HG03575 (cell line): ENCODE measurements at regions not wholly inside any gene's neighbourhood (a gene's known extent, or its start where the extent isn't known, plus 50 kb on each side); places are given as distances from the start of the nearest gene placed in this dataset.

Experiments
- ATAC-seq: cut with Tn5 transposase; IDR thresholded peaks from one replicate; pipeline ENCODE4 v1.9.1; 2021; ENCODE audit not compliant: unreplicated experiment, insufficient number of reproducible peaks, low FRiP score; ENCODE audit errors: extremely low read depth

DNA sequence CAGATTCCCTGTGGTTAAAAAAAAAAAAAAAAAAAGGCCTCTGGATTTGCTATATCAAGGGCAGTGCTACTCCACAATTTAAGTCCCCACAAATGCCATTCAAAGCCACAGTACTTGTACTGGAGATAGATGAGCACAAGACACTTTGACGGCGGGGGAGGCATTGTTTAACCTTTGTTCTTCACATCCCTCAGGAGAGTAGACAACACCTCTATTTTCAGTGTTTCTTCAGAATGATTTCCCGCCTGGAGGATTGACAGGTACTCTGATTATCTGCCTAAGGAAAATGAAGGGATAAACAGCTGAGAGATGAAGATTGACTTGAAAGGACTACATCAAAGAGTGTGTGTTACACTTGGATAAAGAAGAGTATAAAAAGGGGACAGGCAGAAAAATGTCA, 58.7 kb downstream of the OTOL1 start:
- ATAC-seq: no peak

DNA sequence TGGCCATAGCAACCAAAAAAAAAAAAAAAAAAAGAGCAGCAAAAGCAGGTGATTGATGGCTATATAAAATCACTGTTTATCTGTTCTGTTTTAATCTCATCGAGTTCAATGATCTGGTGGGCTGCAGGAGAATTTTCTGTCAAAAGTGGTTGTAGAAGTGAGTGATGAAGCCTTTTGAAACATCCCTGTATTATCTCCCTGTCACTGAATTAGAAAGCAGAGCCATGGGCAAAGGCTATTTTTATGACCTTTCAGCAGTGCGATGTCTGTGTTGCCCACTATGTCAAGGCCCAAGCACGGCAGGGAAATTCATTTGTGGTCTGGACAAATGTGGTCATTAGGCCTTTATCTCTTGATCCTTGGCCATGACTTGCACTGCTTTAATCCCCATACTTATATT, 59.9 kb downstream of the OTOL1 start:
- ATAC-seq: no peak

DNA sequence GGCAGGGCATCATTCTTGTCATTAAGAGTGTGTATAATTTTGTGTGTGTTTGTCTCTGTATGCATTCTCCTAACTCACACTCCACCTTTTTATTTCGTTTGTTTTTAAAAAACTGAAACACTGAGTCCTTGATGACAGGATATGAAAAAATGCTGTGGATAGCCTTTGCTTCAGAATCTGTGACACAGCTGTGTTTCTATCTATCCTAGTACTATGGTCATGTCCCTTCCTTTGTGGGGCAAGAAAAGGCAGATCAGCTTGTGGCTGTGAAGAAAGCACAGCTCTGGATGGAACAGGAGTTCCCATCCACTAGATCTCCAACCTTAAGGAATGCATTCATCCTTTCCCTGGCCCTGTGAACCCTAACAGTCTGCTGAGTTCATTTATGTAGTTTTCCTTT, 60.3 kb downstream of the OTOL1 start:
- no peak for ATAC-seq

DNA sequence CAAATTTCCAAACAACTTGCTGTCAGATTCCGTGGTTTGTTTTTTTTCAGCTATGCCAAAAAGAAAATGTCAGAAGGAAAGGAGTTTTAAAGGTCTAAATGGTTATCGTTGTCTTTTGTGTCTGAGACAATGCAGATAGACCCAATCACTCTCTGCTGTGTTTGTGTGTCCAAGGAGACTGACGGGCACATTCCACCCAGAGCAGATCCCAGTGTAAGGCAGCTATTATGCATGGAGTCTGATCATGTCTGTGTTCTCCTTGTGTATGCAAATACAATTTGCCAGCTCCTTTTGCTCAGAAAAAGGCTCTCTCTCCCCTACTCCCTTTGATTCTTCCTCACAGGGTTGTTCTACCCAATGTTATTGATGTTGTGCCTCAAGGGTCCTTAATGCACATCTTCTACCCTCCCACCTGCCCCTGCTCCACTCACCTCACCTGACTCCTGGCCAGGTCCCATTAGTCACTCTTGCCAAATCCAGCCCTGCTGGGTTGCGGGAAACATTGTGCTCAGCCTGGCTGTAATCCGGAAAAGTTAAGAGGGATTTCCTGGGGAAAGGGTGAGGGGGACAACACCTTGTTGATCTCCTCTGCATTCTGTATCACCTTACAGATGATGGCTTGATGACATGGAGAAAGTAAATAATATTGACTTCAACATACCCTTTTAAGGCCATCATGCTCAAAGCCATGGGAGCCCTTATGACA, 61.0 kb downstream of the OTOL1 start:
- ATAC-seq: no peak

DNA sequence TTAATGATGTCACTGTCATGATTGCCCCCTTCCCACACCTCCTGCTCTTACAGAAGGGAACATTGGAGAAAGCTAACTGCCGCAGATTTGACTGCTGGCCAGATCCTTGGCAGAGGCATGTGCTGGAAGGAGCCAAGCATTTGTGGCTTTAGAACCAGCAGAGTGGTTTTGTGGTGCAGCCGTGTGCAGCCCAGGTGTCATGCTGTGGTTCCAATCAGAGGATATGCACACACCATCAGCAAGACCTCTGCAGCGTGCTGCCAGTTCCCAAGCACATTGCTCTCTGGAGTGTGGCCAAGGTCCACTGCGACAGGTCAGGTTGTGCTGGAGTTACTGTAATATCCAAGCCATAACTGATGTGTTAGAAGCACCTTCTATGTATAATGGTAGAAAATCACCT, 61.6 kb downstream of the OTOL1 start:
- ATAC-seq: no peak

DNA sequence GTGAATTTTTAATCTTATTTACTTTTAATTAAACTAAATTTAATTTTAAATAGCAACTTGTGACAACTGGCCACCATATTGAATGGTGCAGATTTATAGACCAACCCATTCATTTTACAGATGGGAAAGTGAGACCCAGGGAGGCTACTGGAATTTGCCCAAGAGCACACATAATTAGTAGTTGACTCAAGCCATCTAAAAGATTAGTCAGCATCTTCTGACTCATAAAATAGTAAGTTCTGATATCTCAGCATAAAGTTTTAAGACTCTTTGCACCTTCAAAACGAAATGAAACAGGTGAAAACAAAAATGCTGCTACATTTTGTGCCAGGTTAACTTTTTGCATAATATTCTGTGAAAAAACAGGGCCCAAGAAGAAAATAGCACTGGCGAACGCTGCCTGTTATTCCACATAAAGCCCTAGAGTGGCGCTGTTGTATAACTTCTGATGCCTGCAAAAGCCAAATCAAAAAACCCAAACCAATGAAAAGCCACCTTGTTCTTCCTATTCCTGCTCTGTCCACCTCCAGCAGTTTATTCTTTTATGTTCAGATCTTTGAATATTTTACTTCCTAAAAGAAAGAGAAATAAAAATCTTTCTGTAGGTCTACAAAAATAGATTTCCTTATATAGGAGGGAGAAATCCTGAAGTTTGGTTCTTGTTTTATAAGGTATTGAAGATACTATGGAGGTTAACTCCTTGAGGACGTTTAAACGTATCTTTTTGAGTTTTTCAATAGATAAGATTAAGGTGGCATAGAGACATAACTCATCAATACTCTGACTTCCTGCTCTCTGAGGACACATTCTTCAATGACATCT, 62.8 kb downstream of the OTOL1 start:
- no peak for ATAC-seq

DNA sequence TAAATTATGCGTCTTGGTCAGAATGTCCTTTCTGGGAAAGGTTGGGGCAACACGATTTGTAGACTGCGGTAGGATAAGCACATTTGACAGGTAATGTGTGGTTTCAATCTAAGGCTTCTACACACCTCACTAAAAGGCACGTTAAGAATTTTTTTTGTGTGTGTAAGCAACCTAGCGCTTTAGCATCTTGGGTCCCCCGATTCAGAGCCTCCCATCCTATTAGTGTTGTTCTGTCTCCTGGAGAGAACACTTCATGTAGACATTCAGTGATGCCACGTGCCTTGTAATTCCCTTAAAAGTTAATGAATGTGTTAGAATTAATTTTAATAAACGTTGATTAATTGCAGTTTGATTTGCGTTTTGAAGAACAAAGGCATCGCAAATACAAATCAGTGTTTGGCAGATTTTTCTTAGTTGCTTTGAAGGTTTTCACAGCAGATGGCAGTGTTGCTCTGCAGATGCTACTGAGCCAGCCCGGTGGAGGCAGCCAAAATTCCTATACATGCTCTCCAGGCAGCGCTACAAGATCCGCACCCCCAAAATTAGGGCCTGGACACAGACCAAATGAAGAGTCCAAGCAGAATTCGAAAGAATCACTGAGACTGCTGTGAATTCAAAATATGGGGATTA, 63.5 kb downstream of the OTOL1 start:
- ATAC-seq: no peak

DNA sequence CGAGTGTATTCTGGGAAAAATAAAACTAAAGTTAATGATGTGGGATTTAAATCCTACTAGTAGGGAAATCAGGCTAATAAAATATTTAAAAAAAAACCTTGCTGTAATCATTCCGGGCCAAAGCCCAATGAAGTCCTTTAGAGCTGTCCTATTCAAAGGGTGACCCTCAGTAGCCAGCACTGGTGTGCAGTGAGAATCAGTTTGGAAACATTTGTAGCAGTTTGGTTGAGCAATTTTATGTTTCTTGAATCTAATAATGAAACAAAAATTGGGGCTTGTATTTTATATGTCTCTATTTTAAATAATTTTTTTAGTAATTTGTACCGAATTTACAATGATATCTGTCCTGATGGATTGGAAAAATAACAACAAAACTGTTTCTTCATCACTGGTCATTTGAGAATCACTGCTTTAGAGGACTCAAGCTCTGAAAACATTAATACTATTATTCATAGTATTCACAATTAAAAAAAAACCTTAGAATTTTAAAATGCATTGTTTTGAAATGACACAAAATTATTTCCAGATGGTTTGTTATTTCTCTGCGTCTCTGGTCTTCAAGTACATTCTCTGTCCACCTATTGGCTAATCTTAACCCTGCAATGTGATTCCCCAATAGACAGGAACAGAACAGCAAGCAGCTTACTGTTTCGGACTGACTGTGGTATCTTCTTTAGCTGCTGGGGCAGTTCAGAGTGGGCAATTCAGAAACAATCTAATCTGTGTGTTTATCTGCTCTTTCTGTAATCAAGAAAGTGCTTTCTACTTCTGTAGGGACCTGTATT, 71.2 kb downstream of the OTOL1 start:
- ATAC-seq: no peak

DNA sequence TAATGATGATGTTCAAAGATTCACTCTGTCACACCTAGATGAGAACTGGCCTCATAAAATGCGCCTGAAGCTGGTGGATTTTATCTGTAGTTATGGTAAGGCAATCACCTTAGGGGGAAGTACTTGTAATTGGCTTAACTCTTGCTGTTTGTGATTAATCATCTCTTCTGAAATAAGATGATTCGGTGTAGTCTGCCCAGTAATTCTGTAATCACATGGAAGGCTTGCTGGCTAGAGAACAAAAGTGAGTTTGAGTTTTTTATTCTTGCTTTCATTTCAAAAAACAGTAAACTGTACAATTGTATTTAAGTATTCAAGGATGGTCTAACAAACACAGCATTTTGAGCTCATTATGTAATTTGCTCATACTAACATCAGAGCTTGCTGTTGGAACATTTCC, 72.1 kb downstream of the OTOL1 start:
- ATAC-seq: no peak

DNA sequence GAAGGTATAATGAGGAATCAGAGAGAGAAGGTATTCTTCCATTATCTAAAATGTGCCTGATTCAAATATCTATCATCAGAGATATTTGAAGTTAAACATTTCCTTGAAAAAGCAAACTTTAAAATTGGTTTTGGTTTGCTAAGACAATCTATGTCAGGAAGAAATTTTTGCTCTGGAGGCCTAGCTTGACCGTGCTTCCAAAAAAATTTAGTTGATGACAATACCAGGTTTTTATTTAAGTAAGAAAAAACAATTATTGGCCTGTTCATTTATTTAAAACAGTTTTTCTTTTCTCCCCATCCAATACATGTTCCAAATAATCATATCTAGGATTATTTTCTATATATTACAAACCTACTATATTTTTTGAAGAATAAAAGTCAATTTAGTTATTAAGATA, 75.3 kb downstream of the OTOL1 start:
- ATAC-seq: no peak

DNA sequence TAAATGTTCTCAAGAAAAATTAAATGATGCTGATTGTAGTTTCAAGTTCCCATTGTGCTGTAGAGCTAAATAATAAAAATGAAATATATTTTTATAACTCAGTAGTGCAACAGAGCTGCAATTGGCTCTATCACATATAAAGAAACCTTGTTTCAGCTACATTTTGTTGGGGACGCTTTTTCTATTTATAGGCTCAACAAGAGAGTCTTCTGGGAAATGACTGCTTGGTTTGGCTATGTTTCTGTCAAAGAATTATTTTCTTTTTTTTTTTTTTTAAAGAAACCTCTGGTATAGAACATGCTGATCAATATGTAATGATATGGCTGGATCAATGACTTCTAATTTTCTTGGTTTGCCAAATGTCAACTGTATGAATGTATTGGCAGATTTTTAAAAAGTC, 76.5 kb downstream of the OTOL1 start:
- ATAC-seq: no peak

DNA sequence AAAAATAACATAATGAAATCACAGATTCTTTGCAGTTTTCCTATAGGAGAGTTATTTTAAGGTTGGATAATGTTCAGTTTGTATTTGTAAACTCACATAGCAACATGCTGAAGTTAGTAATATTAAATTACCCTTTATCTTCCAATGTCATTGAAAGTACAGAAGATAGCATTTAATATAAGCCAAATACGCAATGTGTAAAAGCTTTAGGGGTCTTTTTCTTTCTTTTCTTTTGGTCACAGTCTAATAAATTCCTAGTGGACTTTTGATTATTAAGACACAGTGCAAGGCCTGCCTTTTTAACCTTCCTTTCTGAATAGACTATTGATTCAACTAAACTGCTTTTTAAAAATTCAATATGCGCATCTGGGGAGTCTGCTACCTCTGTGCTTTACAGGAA, 79.3 kb downstream of the OTOL1 start:
- ATAC-seq: no peak

DNA sequence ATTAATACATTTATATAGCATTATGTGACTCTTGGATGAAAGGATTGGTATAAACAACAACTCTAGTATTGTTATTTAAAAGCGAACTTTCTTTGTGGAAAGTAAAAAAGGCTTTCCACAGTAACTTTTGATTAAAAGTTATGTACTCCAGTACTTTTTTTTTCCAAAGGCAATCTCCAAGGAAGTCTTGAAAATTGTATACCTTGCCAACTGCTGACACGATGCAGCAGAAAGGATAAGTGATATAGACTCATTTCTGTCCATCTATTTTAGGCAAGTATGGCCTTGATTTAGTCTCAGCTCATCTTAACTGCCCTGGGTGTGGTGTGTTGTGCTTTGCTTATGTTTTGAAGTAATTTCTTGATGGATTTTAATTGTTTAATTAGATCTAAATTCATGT, 79.7 kb downstream of the OTOL1 start:
- ATAC-seq: no peak

DNA sequence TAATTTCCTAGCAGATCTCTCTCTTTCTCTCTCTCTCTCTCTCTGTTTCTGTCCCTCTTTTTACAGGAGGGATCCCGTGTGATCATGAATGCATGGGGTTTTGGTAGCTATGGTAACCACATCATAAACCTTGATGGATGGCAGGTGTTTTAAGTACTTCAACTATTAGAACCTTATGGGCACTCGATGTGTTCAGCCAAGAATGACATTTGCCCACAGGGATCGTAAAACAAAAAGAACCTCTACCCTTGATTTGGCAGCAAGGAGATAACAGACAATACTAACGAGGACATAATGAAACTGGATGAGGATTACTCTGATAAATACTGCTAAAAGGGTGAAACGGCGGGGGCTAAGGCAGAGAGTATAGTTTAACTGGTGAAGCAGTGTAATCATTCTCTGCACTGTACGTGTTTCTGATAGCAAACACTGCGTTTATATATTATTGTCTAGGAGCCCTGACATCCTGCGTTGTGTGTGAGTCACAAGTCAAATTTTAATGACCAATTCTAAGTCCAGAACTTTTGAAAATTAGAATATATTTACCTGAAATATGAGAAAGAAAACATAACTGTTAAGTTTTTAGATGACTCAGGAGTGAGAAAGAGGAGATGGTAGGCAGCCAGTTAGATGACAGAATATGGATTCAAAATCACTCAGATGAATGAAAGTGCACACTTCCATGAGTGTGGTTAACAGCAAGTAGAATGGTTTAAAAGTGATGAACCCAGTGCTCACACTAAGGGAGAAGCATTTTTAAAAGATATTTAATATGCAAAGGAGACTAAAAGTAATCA, 80.3 kb downstream of the OTOL1 start:
- ATAC-seq: no peak

DNA sequence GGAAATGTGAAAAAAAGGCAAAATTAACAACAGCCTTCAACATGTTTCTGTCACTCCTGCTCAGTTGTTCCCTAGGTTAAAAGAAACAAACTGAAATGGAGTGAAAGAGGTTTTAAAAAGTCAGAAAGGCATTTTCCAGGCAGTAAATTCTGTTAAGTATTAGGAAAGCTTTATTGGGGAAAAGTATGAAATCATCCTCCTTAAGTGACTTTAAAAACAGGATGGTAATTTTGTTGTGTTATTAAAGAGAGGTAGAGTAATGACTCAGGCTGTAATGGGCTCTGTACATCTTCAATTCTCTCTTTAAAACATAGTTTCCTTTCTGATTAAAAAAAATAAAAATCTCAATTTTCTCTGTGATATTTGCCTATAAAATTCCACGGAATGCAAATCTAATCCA, 81.1 kb downstream of the OTOL1 start:
- no peak for ATAC-seq

DNA sequence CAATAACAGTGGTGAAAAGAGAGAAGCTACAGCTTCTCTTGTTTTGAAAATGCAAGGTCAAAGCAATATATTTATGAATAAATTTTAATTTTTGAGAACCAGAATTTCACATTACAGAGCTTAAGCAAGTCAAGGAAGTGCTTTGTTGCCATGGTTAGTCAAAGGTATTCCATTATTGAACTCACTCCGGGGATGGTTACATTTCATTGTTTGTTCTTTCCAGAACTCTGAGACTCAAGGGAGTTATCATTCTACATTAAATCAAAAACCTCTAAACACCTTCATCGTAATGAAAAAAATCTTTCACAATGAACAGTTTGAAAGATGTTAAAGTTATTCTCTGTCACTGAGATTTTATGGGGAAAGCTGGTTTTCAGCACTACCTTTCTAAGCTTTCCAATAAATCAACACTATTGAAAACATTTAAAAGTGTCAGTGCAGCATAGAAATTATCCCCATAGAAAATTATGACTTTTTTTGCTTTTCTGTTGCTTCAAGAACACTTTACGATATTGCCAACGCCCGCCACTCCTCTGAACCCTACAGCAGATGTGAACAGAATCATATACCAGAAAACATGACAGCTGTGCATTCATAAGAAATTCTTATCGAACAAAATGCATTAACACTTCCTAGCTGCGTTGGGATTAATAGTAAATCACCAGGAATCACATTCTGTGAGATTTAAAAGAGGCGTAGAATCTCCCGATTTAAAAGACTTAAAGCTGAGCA, 83.0 kb downstream of the OTOL1 start:
- no peak for ATAC-seq

DNA sequence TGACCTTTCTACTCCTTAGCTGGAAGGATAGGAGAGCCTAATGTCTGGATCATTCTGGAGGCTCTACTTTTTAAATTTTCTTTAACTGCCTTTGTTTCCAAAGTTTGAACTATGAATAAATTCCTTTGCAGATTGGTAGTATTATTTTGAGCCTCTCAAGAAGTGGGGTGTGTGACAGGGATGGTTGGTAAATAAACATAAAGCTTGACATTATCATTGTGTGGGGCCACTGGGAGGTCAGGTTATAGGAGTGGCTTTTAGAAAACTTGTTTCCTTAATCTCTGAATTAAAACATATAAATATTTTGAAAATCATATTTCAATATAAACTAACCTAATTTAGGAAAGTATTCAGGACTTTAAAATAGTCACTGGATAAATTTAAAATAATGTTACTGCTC, 89.3 kb downstream of the OTOL1 start:
- no peak for ATAC-seq

DNA sequence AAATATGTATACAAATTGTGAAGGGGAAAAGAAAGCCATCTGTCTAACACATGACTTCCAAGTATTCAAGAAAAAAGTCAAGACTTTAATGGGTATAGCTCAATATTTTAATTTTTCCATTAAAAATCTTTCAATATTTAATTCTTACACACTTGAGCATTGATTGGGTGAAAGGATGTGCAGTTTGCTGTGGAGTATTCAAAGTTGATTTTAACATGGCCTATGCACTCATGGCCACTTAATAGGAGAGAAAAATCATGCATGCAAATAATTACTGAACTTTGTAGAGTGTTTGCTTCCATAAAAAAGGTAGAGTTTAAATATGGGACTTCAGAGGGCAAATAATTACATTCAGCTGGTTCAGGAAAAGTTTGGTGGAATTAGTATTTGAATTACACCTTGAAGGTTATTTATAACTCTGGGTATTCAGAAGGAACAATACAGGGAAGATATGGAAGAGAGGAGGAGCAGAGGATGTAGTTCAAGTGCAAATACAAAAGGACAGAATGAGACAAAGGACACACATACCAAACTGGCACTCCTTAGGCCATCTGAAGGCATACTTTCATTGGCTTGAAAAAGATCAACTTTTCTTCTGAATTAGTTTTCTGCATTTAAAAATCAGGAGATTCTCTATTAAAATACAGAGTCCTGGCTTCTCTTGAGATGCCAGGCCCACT, 90.1 kb downstream of the OTOL1 start:
- ATAC-seq: no peak
